Suprapubic skin (tissue), 4 donors: ENCODE measurements at regions not wholly inside any gene's neighbourhood (a gene's known extent, or its start where the extent isn't known, plus 50 kb on each side); places are given as distances from the start of the nearest gene placed in this dataset.

ENCODE experiments used
- POLR2A ChIP-seq, 2 donors: fragments of 450-650 bp; IDR thresholded peaks; one replicate each; pipeline ENCODE4 v1.6.1; 2017; ENCODE audit warnings: antibody characterized with exemption in 2 of 2, mild to moderate bottlenecking in 2 of 2, moderate library complexity in 2 of 2
- POLR2AphosphoS5 ChIP-seq, 3 donors: sonication (generic); formaldehyde crosslinking; IDR thresholded peaks; one replicate each; pipeline ENCODE4 v1.6.1; 2017; ENCODE audit warnings: antibody characterized with exemption in 3 of 3
- TF ChIP-seq, protein P1 (sequence below), 2 donors: fragments of 200-600 bp in 1 of 2; fragments of 450-650 bp in 1 of 2; sonication (generic) in 1 of 2; IDR thresholded peaks; one replicate each; pipeline ENCODE4 v1.5.1; 2016 to 2019; ENCODE audit warnings: antibody characterized with exemption in 2 of 2, mild to moderate bottlenecking in 1 of 2, moderate library complexity in 1 of 2

DNA sequence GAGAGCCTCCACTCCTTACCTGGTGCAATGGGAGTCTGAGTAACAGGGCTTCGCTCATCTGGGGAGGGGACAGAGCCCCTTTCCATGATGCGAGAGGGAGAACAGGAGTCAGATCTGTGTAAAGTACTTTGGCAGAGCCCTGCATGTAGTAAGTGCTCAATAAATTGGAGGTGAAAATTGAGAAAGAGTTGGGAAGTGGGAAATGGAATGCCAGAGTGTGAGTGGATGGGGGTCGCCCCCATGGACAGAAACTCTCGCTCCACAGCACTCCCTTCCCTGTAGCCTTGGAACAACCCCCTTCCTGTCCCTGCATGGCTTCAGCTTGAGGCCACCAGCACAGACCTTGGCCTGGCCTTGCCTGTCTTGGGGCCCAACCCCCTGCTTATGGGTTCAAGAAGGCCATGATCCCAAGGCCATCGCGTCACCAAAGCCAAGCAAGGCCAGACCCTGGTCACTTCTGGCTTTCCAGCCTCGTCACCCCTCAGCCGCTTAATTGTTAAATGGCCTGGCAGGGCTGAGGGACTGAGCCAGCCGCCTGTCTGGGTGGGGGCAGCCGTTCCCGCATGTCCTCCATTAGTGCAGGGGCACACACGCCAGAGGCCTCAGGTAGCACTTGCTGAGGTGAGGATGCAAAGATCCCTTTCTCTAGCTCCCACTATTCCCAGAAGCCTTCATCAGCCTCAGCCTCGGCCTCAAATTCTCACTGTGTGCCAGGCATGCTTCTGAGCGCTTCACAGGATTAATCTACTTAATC, 93.7 kb upstream of the PTPN1 start:
- TF ChIP-seq POLR2A (IDR thresholded peaks at IDR 0.05) (no peak), POLR2AphosphoS5 (IDR thresholded peaks at IDR 0.05) (no peak)
- TF ChIP-seq, protein P1, sequence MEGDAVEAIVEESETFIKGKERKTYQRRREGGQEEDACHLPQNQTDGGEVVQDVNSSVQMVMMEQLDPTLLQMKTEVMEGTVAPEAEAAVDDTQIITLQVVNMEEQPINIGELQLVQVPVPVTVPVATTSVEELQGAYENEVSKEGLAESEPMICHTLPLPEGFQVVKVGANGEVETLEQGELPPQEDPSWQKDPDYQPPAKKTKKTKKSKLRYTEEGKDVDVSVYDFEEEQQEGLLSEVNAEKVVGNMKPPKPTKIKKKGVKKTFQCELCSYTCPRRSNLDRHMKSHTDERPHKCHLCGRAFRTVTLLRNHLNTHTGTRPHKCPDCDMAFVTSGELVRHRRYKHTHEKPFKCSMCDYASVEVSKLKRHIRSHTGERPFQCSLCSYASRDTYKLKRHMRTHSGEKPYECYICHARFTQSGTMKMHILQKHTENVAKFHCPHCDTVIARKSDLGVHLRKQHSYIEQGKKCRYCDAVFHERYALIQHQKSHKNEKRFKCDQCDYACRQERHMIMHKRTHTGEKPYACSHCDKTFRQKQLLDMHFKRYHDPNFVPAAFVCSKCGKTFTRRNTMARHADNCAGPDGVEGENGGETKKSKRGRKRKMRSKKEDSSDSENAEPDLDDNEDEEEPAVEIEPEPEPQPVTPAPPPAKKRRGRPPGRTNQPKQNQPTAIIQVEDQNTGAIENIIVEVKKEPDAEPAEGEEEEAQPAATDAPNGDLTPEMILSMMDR (IDR thresholded peaks at IDR 0.05), result no peak
